A673 (cell line): ENCODE measurements at regions not wholly inside any gene's neighbourhood (a gene's known extent, or its start where the extent isn't known, plus 50 kb on each side); places are given as distances from the start of the nearest gene placed in this dataset.

Experiments used
- CTCF ChIP-seq: fragments of 300-800, 200-600 bp; sonication (generic); conservative IDR thresholded peaks from 2 replicates; pipeline ENCODE4 v1.5.1; 2017; ENCODE audit warnings: low read depth, mild to moderate bottlenecking, antibody characterized with exemption, low read length, moderate library complexity, mixed read lengths
- EZH2 ChIP-seq: fragments of 200-600 bp; sonication (generic); IDR thresholded peaks from 2 replicates; pipeline ENCODE4 v1.6.1; 2017; ENCODE audit warnings: borderline replicate concordance, low read depth, mild to moderate bottlenecking, mixed read lengths, antibody characterized with exemption, low read length; ENCODE audit not compliant: poor library complexity, severe bottlenecking

GRCh38 chr6:1031720-1032119, 280.2 kb upstream of the FOXQ1 start:
- TF ChIP-seq CTCF (no peak), EZH2 (no peak)
